IPS DF 4.7 (cell line): ENCODE measurements at regions not wholly inside any gene's neighbourhood (a gene's known extent, or its start where the extent isn't known, plus 50 kb on each side); places are given as distances from the start of the nearest gene placed in this dataset.
A peak's percentile ranks its signal among the peaks of the same experiment; 100 is the strongest.
"Not testable (repeated sequence)": the region's sequence is repeated elsewhere in the genome, so short reads cannot be mapped to it uniquely, and the experiment has no call there.

Experiments used
- DNase-seq: peaks from one replicate; pipeline ENCODE4 v3.0.0-alpha.2; 2013; ENCODE audit warnings: low spot score; ENCODE audit errors: extremely low read depth

GRCh38 chr4:9505341-9505740 lies 61.1 kb downstream of the DEFB131A start:
- not testable (repeated sequence) for DNase-seq

- not testable (repeated sequence) for DNase-seq
Measured at GRCh38 chr4:9506672-9507071, 62.5 kb downstream of the DEFB131A start.

DNA sequence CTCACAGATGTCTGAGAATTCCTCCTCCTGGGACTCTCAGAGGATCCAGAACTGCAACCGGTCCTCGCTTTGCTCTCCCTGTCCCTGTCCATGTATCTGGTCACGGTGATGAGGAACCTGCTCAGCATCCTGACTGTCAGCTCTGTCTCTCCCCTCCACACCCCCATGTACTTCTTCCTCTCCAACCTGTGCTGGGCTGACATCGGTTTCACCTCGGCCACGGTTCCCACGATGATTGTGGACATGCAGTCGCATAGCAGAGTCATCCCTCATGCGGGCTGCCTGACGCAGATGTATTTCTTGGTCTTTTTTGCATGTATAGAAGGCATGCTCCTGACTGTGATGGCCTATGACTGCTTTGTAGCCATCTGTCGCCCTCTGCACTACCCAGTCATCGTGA lies 68.7 kb downstream of the DEFB131A start:
- not testable (repeated sequence) for DNase-seq

DNA sequence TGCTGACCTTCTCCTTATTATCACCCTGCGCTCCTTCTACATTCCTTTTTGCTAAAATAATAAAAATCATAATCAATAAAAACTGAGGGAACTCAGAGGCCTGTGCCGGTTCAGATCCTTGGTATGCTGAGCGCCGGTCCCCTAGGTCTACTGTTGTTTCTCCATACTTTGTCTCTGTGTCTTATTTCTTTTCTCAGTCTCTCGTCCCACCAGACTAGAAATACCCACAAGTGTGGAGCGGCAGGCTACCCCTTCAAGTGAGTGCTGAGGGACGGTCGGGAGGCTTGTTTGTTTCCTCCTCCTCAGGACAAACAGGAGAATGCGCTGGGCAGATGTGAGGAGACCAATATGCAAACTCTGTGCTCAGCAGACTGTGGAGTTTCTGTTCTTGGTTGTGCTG lies 75.4 kb downstream of the DEFB131A start:
- DNase-seq = not testable (repeated sequence)

DNA sequence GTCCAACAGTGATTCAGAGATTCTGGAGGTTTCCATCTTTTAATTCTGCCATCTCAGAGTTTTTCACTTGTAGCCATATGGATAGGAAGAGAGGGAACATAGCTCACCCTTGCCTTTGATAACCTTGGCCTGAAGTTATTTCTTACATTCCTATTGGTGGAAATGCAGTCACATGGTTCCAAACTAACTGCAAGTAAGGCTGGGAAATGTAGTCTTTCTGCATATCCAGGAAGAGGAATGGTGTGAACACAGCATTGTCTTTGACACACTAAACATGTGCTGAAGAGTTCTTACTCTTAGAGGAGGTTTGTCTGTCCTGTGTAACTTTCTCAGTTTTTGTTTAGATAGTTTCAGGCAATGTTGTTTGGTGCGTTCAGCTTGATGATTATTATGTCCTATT lies 78.7 kb downstream of the DEFB131A start:
- not testable (repeated sequence) for DNase-seq

GRCh38 chr4:9524406-9524805 lies 80.2 kb downstream of the DEFB131A start:
- DNase-seq = not testable (repeated sequence)

DNA sequence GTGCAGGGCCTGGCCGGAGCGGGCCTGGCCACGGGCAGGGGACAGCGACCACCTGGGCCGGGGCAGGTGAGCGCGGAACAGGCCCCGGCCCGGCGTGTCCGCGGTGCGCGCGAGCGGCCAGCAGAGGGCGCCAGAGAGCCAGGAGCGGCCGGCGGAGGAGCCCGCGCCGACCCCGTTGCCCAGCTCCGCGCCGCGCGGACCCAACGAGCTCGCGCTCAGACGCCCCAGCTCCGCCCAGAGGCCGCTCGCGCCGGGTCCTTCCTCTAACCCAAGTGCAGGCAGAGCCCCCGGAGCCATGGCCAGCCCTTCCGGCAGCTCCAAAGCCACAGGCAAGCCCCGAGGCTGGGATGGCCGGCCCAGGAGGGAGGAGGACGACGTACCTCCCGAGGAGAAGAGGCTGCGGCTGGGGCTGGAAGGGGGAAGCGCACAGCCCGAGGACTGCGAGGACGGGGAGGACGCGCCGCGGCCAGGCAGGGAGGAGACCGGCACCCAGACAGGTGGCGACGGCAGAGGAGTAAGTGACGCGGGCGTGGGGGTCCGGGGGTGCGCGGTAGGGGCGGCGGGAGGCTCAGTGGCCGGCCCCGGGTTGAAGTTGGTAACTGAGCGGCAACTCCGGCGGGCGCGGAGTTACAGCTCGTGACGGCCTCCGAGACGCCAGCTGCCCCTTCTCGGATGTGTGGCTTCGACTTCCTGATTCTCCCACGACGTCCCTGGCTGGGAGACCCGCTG lies 88.1 kb downstream of the DEFB131A start:
- not testable (repeated sequence) for DNase-seq

DNA sequence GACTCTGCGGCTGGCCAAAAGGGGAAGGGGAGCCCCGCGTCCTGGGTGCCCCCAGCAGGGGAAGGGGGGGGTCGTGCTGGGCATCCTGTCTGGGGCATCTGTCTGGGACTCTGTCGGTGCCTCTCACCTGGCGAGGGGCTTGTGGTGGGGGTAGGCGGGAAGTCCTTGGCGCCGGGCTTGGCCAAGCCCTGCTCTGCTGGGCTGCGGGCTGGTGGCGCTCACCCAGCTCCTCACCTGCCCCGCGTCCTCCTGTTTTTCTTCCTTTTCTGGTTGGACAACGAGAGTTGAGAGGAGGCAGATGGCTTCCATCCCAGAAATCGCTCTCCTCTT lies 88.6 kb downstream of the DEFB131A start:
- not testable (repeated sequence) for DNase-seq

- DNase-seq = not testable (repeated sequence)
Measured at GRCh38 chr4:9537101-9537500, 92.9 kb downstream of the DEFB131A start.

DNA sequence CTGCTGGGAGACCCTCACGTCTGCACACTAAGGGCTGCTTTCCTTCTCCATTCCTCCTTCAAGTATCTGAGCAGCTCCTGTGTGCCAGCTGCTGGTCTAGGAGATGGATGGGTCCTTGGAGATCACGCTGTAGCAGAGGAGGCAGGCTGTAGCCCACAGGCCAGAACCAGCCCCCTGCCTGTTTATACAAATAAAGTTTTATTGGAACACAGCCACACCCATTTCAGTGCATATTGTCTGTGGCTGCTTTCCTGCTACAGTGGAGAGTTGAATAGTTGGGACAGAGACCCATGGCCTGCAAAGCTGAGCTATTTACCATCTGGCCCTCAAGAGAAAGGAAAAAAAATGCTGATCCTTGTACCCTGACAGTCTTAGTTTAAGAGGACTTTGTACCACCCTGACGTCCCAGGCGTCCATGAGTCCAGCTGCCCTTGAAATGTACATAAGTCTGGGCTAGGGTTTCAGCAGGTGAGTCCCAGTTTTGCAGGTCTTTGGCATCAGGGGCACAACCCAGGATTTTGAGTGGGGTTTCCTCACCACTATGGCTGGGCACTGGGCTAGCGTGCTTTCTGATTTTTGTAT lies 95.8 kb downstream of the DEFB131A start:
- not testable (repeated sequence) for DNase-seq

DNA sequence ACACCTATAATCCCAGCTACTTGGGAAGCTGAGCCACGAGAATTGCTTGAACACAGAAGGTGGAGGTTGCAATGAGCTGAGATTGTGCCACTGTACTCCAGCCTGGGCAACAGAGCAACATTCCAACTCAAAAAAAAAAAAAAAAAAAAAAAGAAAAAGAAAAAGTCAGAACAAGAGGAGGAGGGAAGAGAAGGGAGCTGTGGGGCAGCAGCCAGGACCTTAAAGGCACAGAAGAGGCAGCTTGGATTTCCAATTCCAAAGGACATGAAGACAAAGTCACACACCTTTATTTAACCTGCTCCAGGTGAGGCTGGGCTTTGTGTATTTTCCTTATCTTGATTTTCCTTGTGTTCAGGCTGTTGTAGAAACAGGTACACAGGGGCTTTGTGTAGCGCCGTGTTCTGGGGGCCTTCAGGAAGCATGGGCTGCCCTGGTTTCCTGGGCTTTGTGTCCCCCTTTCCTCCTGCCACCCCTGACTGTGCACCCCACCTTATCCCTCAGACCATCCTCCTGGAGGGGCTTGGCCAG lies 97.2 kb downstream of the DEFB131A start:
- DNase-seq = not testable (repeated sequence)

- DNase-seq = peak; percentile 38
Measured at GRCh38 chr4:9544851-9545250, 100.6 kb downstream of the DEFB131A start.

DNA sequence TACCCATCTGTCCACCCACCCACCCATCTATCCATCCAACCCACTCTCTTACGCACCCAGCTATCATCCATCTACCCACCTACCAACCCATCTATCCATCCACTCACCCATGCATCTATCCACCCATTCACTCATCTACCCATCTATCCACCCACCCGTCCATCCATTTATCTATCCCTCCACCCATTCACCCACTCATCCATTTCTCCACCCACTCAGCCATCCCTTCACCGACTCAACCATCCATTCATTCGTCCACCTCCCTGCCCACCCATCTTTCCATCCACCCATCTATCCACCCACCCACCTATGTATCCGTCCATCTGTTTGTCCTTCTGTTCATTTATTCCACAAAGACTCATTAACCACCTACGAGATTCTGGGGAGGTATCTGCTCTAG lies 103.3 kb downstream of the DEFB131A start:
- DNase-seq = not testable (repeated sequence)

DNA sequence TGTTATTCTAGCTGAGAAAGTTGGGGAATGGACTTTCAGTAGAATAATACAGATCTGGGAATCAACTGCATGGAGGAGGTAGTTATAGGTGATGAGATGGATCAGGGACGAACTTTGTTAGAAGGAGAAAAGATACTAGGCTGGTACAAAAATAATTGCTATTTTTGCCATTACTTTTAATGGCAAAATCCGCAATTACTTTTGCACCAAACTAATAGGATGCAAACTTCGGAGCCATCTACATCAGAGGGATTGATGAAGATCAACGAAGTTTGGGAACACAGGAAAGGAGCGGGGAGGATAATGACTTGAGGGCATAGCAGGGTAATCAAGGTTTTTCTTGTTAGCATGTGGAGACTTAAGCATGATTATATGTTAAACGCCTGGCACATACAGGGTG lies 111.9 kb downstream of the DEFB131A start:
- DNase-seq = not testable (repeated sequence)

- not testable (repeated sequence) for DNase-seq
Measured at GRCh38 chr4:9577869-9578268, 133.7 kb downstream of the DEFB131A start.

DNA sequence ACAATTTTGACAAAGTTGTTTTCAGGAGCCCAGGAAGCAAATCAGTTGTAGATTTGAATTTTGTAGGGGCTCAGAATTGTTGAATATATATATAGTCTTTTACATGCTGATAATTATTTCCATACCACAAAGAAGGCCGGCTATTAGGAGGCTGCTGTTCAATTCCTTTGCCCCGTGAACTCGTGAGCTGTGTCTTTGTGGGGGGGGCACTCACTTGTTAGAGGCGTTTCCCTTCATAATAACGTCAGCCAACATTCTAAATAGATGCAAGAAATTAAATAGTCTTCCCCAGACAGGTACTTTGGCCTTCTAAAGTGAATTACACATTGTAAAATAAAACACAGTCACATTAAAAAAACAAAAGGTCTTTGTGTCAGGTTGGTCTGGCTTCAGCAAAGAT lies 138.7 kb downstream of the DEFB131A start:
- not testable (repeated sequence) for DNase-seq

DNA sequence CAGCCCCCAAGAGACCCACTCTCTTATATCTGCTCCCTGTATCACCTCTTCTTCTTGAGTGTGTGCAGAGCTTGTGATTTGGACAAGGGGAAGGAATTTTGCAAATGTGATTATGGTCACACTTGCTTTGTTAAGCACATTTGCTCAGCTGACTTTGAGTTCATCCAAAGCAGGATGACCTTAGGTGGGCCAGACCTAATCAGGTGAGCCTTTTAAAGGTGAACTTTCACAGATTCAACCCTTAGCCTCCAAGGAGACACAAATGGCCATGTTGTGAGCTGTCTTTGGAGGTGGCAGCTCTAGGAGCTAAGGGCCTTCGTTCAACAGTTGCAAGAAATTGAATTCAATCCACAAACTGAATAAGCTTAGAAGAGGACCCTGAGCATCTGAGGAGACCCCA lies 147.8 kb downstream of the DEFB131A start:
- no peak for DNase-seq

- no peak for DNase-seq
Measured at GRCh38 chr4:9594948-9595347, 150.7 kb downstream of the DEFB131A start.

DNA sequence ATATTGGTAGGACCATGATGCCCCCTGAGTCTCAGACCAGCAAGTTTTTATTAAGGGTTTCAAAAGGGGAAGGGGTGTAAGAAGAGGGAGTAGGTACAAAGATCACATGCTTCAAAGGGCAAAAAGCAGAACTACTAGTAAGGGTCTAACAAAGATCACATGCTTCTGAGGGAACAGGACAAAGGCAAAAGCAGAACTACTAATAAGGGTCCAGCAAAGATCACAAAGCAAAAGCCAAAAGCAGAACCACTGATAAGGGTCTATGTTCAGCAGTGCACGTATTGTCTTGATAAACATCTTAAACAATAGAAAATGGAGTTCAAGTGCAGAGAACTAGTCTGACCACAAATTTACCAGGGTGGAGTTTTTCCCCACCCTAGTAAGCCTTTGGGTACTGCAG lies 151.3 kb downstream of the DEFB131A start:
- DNase-seq = not testable (repeated sequence)

- DNase-seq = no peak
Measured at GRCh38 chr4:9599266-9599665, 155.1 kb downstream of the DEFB131A start.

DNA sequence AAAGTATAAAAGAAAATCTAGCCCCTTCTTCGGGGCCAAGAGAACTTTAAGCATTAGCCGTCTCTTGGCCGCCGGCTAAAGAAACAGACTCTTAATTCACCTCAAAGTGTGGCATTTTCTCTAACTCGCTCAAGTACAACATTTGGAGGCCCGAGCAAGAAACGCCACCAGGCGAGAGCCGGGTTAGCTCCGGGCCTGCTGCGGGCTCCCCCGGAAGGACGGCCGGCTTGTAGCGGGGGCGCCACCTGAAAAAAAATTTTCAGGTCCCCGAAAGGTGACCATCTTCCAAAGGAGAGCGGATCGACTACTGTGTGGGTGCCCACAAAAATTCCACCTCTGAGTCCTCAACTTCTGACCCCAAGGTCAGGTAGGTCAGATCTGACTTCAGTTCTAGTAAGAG lies 156.0 kb downstream of the DEFB131A start:
- DNase-seq = no peak

DNA sequence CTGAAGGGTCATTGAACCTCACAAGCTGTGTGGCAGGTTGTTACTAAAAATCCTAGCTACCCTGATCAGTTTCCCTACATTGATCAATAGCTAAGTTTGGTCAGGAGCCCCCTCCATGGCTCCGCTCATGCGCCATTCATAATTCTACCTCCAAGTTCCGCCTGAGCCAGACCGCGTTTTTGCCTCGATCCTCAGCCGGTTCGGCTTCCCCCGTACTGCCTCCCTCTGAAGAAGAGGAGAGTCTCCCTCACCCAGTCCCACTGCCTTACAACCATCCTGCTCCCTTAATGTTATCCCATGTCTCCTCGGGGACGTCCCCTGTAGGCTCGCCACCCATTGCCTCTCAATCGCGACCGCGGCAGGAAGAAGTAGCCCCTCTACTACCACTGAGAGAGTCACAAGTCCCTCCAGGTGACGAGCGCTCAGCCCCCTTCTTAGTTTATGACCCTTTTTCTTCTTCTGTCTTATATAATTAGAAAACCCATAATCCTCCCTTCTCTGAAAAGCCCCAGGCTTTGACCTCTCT lies 158.2 kb downstream of the DEFB131A start:
- no peak for DNase-seq
